Tibial nerve (tissue), 4 donors: ENCODE measurements at regions not wholly inside any gene's neighbourhood (a gene's known extent, or its start where the extent isn't known, plus 50 kb on each side); places are given as distances from the start of the nearest gene placed in this dataset.

ENCODE experiments used
- DNase-seq, 2 donors: peaks; one replicate each; pipeline ENCODE4 v3.0.0-alpha.2; 2019; ENCODE audit warnings: low spot score in 2 of 2
- H3K27ac ChIP-seq, 4 donors: fragments of 200-600 bp; sonication (generic) in 3 of 4; one replicate each; pipeline ENCODE4 v1.5.1; 2017 to 2019; ENCODE audit warnings: mild to moderate bottlenecking in 1 of 4
- H3K27me3 ChIP-seq, 2 donors: fragments of 200-600 bp; sonication (generic) in 1 of 2; one replicate each; pipeline versions ENCODE4 v1.5.1 to v1.6.0; 2017 to 2019
- H3K36me3 ChIP-seq, 3 donors: fragments of 200-600 bp; sonication (generic); one replicate each; pipeline ENCODE4 v1.5.1; 2018 to 2019
- H3K4me1 ChIP-seq, 4 donors: fragments of 200-600 bp; sonication (generic) in 3 of 4; one replicate each; pipeline ENCODE4 v1.5.1; 2017 to 2019
- H3K4me3 ChIP-seq, 4 donors: fragments of 200-600 bp; sonication (generic) in 3 of 4; one replicate each; pipeline ENCODE4 v1.5.1; 2017 to 2019; ENCODE audit warnings: mild to moderate bottlenecking in 1 of 4, moderate library complexity in 1 of 4
- H3K9me3 ChIP-seq, 4 donors: fragments of 200-600 bp; sonication (generic) in 3 of 4; one replicate each; pipeline ENCODE4 v1.5.1; 2017 to 2019
- EP300 ChIP-seq, 2 donors: sonication (generic); formaldehyde crosslinking; IDR thresholded peaks; one replicate each; pipeline ENCODE4 v1.6.1; 2017; ENCODE audit warnings: antibody characterized with exemption in 2 of 2, mild to moderate bottlenecking in 1 of 2
- POLR2A ChIP-seq, 2 donors: fragments of 450-650 bp; IDR thresholded peaks; one replicate each; pipeline ENCODE4 v1.6.1; 2017; ENCODE audit warnings: antibody characterized with exemption in 2 of 2, mild to moderate bottlenecking in 2 of 2, moderate library complexity in 2 of 2
- WGBS, 2 donors: methylation state at CpG; one replicate each; pipeline ENCODE4 v1.1.5; 2018; 5-methylcytosine and 5-hydroxymethylcytosine counted together
- TF ChIP-seq, protein P1 (sequence below), 5 experiments: fragments of 200-600 bp in 3 of 5; fragments of 450-650 bp in 2 of 5; sonication (generic) in 3 of 5; IDR thresholded peaks; one replicate each; pipeline ENCODE4 v1.5.1; 2016 to 2019; ENCODE audit warnings: antibody characterized with exemption in 5 of 5, mild to moderate bottlenecking in 3 of 5, moderate library complexity in 2 of 5

DNA sequence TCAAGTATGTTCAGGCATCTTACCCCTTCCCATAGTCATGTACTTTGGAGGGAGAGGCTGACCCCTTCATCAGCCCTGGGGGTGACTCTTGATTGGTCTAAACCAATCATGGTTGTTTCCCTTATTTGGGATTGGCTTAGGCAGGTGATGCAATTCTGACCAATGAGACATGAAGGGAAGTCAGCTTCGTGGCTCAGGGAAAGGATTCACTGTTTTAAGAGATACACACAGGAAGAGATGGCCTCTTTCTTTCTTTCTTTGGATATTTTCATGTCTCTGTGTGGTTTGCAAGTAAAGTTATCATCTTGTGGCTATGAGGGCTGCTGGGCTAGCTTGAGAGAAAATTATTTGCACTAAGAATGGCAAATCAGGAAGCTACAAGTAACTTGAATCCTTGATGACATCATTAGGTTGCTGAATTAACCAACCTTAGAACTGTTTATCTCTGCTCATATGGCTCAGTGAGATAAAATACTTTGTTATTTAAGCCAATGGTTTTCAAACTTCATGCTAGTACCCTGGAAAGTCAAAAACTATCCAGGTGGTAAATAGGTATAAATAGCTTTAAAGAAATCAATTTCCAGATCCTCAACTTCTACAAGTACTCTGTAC is 144.2 kb upstream of the CENPW start:
- WGBS, 2 donors, result 59 to 79% methylated on average over 1 of the region's 1 CpG
- Histone ChIP-seq H3K4me1 (no peaks in the 10 kb centered on the region), H3K27ac (no peak overlapping the region), H3K9me3 (peaks cover 0 to 6% (median 0%) of the 10 kb centered on the region in 4 donors), H3K4me3 (no peak overlapping the region), H3K36me3 (peaks cover 0 to 6% (median 0%) of the 10 kb centered on the region in 3 donors), H3K27me3 (no peaks in the 10 kb centered on the region)
- TF ChIP-seq, protein P1, sequence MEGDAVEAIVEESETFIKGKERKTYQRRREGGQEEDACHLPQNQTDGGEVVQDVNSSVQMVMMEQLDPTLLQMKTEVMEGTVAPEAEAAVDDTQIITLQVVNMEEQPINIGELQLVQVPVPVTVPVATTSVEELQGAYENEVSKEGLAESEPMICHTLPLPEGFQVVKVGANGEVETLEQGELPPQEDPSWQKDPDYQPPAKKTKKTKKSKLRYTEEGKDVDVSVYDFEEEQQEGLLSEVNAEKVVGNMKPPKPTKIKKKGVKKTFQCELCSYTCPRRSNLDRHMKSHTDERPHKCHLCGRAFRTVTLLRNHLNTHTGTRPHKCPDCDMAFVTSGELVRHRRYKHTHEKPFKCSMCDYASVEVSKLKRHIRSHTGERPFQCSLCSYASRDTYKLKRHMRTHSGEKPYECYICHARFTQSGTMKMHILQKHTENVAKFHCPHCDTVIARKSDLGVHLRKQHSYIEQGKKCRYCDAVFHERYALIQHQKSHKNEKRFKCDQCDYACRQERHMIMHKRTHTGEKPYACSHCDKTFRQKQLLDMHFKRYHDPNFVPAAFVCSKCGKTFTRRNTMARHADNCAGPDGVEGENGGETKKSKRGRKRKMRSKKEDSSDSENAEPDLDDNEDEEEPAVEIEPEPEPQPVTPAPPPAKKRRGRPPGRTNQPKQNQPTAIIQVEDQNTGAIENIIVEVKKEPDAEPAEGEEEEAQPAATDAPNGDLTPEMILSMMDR (IDR thresholded peaks at IDR 0.05), result no peak
- no peak for TF ChIP-seq EP300 (IDR thresholded peaks at IDR 0.05)
- no peak for TF ChIP-seq POLR2A (IDR thresholded peaks at IDR 0.05)
- no peak for DNase-seq

DNA sequence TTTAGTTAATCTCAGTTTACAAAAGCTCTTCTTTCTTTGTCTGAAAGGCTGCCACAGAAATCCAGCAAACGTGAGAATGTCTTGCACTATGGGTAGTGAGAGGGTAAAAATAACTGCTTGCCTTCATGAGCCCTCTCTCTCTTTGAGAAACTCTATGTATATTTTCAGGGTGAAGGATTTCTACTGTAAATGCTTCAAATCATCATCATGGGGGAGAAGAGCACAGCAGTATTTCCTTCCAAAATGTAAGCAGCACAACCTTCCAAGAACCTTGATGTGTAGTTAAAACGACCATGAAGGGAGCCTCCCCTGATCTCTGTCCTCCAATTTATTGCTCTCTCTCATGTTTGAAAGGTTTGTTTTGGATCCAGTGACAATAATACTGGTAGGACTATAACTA is 141.3 kb upstream of the CENPW start:
- 40 to 48% methylated on average over 2 of the region's 2 CpGs for WGBS, 2 donors
- DNase-seq, result no peak
- Histone ChIP-seq H3K27me3 (no peaks in the 10 kb centered on the region), H3K4me3 (no peak overlapping the region), H3K4me1 (no peaks in the 10 kb centered on the region), H3K36me3 (peaks cover 0 to 6% (median 0%) of the 10 kb centered on the region in 3 donors), H3K9me3 (no peaks in the 10 kb centered on the region), H3K27ac (no peak overlapping the region)
- TF ChIP-seq EP300 (IDR thresholded peaks at IDR 0.05) (no peak), POLR2A (IDR thresholded peaks at IDR 0.05) (no peak)
- TF ChIP-seq, protein P1 (IDR thresholded peaks at IDR 0.05), result no peak

DNA sequence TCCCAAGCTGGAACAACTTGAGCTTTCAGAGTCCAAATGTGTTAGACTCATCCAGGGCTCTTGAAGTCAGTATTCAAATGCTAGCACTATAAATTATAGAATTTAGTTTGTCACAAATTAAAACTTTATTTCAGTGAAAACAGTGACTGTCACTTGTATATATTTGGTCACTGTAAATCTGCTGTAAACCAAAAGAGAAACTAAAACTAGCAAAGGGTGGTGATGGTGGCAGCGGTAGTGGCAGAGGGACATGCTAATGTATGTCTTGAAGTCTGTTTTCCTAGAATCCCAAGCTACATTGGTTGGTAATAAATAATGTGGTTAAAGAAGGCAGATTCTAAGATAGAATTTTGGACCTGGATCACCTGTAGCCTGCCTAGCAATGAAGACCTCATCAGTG is 140.4 kb upstream of the CENPW start:
- no peaks in the 10 kb centered on the region for H3K9me3 ChIP-seq
- H3K36me3 ChIP-seq, result peaks cover 0 to 6% (median 0%) of the 10 kb centered on the region in 3 donors
- TF ChIP-seq EP300 (IDR thresholded peaks at IDR 0.05) (no peak), POLR2A (IDR thresholded peaks at IDR 0.05) (no peak)
- TF ChIP-seq, protein P1 (IDR thresholded peaks at IDR 0.05), result no peak
- no peak overlapping the region for H3K4me3 ChIP-seq
- WGBS, 2 donors, result 97 to 100% methylated on average over 1 of the region's 1 CpG
- no peaks in the 10 kb centered on the region for H3K4me1 ChIP-seq
- H3K27me3 ChIP-seq, result no peaks in the 10 kb centered on the region
- no peak overlapping the region for H3K27ac ChIP-seq
- no peak for DNase-seq

DNA sequence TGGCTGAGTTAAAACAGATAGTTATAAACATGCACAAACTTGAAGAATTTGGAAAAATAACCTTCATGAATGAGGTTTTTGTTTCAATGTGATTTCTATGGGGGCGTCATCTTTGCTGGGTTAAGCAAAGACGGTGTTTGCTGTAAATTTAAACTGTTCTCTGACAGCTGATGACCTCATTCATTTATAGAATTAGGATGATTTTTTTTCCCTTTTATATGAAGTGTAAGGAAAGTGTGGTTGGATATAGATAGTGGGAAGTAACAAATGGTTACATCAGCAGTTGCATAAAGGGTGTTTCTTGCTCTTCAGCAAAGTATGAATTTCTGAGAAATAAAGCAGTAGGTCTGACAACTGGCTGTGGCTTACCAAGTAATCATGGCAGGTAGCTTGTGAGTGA is 137.2 kb upstream of the CENPW start:
- Histone ChIP-seq H3K4me1 (no peaks in the 10 kb centered on the region), H3K27me3 (no peaks in the 10 kb centered on the region), H3K4me3 (no peak overlapping the region), H3K36me3 (peaks cover 0 to 6% (median 0%) of the 10 kb centered on the region in 3 donors), H3K27ac (no peak overlapping the region), H3K9me3 (no peaks in the 10 kb centered on the region)
- WGBS, 2 donors, result 45% methylated on average over 2 of the region's 2 CpGs
- TF ChIP-seq EP300 (IDR thresholded peaks at IDR 0.05) (no peak), POLR2A (IDR thresholded peaks at IDR 0.05) (no peak)
- TF ChIP-seq, protein P1 (IDR thresholded peaks at IDR 0.05), result no peak
- DNase-seq, result no peak

DNA sequence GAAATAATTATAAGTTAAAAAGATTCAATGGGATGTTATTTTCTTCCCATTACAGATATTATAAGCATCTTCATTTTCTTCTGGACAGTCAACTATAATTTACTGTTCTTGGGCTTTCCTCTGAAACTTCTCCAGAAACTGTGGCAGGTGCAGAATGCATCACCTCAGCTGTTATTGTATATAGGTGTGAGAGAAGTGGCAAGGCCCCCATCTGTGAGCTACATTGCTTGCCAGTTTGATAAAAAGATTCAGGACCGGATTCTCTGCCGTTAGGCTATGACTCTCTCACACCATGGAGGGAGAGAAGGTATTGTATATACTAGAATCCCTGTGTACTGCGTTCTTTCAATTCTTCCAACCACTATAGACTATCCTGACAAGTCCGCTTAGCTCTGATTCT is 135.8 kb upstream of the CENPW start:
- H3K36me3 ChIP-seq, result no peaks in the 10 kb centered on the region
- WGBS, 2 donors, result 91 to 93% methylated on average over 4 of the region's 4 CpGs
- H3K27me3 ChIP-seq, result no peaks in the 10 kb centered on the region
- H3K27ac ChIP-seq, result no peak overlapping the region
- H3K9me3 ChIP-seq, result no peaks in the 10 kb centered on the region
- no peak overlapping the region for H3K4me3 ChIP-seq
- no peaks in the 10 kb centered on the region for H3K4me1 ChIP-seq
- no peak for TF ChIP-seq POLR2A (IDR thresholded peaks at IDR 0.05)
- no peak for TF ChIP-seq EP300 (IDR thresholded peaks at IDR 0.05)
- TF ChIP-seq, protein P1 (IDR thresholded peaks at IDR 0.05), result no peak
- DNase-seq, result no peak
